ENCODE measurements at regions not wholly inside any gene's neighbourhood (a gene's known extent, or its start where the extent isn't known, plus 50 kb on each side); places are given as distances from the start of the nearest gene placed in this dataset.
A peak's percentile ranks its signal among the peaks of the same experiment; 100 is the strongest.

- Histone ChIP-seq H3K79me2 (ENCODE audit: insufficient read depth) (peaks cover 94% of the 10 kb centered on the region), H2AFZ (ENCODE audit: low read depth) (no peak overlapping the region), H3K9ac (no peak overlapping the region), H3K27ac (ENCODE audit: low read depth in 2 of 2, low read length in 1 of 2) (peak overlapping the region in 1 of 2 experiments; percentile 28; a peak in 1 of 4 replicates), H3K4me3 (ENCODE audit: low read depth in 2 of 2, low read length in 1 of 2) (no peak overlapping the region), H4K20me1 (ENCODE audit: insufficient read depth) (peaks cover 86% of the 10 kb centered on the region), H3K4me2 (no peak overlapping the region), H3F3A (replicated peaks; ENCODE audit: insufficient read depth) (no peaks in the 10 kb centered on the region), H3K4me1 (ENCODE audit: control insufficient read depth in 1 of 2, insufficient read depth in 2 of 2, low read depth in 1 of 2, low read length in 1 of 2) (peaks cover 0 to 21% of the 10 kb centered on the region in 2 experiments; a peak in 2 of 4 replicates), H3K9me2 (no peaks in the 10 kb centered on the region), H3K27me3 (ENCODE audit: insufficient read depth) (no peaks in the 10 kb centered on the region), H3K9me3 (no peaks in the 10 kb centered on the region), H3K36me3 (replicated peaks in 1 of 2; ENCODE audit: control insufficient read depth in 1 of 2, insufficient read depth in 2 of 2, low read length in 1 of 2) (no peaks in the 10 kb centered on the region)
- DNase-seq: no peak
- WGBS (ENCODE audit: low lambda C conversion rate): 92% methylated on average over 6 of the region's 7 CpGs
- TF ChIP-seq CTCF (IDR thresholded peaks at IDR 0.05) (no peak), RCOR1 (IDR thresholded peaks at IDR 0.05; ENCODE audit: low read length) (no peak), TAF1 (IDR thresholded peaks at IDR 0.05; ENCODE audit: borderline replicate concordance, low read depth, low read length) (no peak), SMC3 (IDR thresholded peaks at IDR 0.05; ENCODE audit: low read depth, low read length) (no peak), EZH2phosphoT487 (IDR thresholded peaks at IDR 0.05; ENCODE audit: borderline replicate concordance, low read depth) (no peak), SIN3A (IDR thresholded peaks at IDR 0.05; ENCODE audit: borderline replicate concordance, low read depth, low read length) (no peak), REST (IDR thresholded peaks at IDR 0.05; ENCODE audit: low read depth, low read length) (no peak), USF1 (IDR thresholded peaks at IDR 0.05; ENCODE audit: borderline replicate concordance, low read depth) (no peak), RXRA (IDR thresholded peaks at IDR 0.05; ENCODE audit: borderline replicate concordance, low read depth) (no peak), FOXM1 (IDR thresholded peaks at IDR 0.05; ENCODE audit: low read depth) (no peak), PBX3 (IDR thresholded peaks at IDR 0.05) (no peak), CHD2 (IDR thresholded peaks at IDR 0.05; ENCODE audit: low read length, partially characterized antibody) (no peak), MXI1 (IDR thresholded peaks at IDR 0.05; ENCODE audit: low read depth, low read length) (no peak), NFIC (IDR thresholded peaks at IDR 0.05; ENCODE audit: borderline replicate concordance) (no peak)
- CTCF ChIA-PET: interaction anchor here (2.3 kb wide), 1 partner anchor 20 kb away, joined by 7 read pairs; no protein-coding TSS in a partner anchor
- POLR2A ChIA-PET: no interaction called here
These were observed 442.2 kb downstream of the SHQ1 start for GRCh38 chr3:72405943-72406566.
